Fibroblast of mammary gland (primary cell): ENCODE measurements at regions not wholly inside any gene's neighbourhood (a gene's known extent, or its start where the extent isn't known, plus 50 kb on each side); places are given as distances from the start of the nearest gene placed in this dataset.

Source experiments
- DNase-seq: peaks from one replicate; pipeline ENCODE4 v3.0.0-alpha.2; 2010; ENCODE audit warnings: low read depth
- H3K4me3 ChIP-seq: 2 replicates; pipeline ENCODE4 v1.5.1; 2011; ENCODE audit warnings: low read depth, mild to moderate bottlenecking, low read length, moderate library complexity; ENCODE audit not compliant: control insufficient read depth
- TF ChIP-seq, protein P1 (sequence below): conservative IDR thresholded peaks from 2 replicates; pipeline ENCODE4 v1.5.1; 2011; ENCODE audit warnings: low read depth, low read length, inconsistent platforms; ENCODE audit not compliant: control insufficient read depth, insufficient read depth

DNA sequence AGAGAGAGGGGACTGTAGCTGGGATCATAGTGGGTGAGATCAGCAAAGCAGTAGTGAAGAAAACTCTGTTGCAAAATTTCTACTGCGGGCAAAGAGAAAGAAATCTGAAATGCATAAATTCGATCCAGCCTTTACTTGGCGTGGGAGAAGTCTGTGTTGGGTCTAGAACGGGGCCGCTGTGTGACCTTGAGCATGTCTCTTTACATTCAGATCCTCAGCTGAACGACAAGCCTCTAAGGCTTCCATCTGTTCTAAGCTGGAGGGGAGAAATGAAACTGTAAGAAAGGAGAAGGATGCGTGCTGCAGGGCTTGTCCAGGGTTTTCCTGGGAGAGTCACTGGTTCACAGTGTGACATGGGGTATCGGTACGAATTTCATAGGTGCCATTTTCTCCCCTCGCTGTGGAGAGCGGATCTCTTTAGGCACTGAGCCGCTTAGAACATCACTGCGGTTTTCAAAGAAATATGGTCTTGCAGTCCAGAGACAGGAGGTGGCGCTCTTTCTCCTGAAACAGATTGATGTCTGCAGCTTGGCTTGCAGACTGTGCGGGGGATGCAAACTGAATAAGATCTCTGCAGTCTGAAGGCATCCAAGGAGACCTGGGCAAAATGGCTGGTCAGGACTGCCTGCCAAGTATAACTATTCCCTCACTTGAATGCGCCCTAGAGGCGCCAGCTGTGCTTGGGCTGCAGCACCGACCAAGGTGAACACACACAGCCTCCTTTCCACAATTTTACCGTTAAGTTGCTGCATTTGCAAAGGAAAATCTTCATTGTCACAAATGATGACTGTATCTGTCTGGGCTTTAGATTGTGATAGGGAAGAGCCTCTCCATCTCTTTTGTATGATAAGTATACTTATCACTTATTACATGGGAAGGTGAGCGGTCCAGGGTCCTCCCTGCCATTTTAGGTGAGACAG is 104.1 kb downstream of the XCL2 start:
- DNase-seq = peak; percentile 92
- no peak overlapping the region for H3K4me3 ChIP-seq
- TF ChIP-seq, protein P1, sequence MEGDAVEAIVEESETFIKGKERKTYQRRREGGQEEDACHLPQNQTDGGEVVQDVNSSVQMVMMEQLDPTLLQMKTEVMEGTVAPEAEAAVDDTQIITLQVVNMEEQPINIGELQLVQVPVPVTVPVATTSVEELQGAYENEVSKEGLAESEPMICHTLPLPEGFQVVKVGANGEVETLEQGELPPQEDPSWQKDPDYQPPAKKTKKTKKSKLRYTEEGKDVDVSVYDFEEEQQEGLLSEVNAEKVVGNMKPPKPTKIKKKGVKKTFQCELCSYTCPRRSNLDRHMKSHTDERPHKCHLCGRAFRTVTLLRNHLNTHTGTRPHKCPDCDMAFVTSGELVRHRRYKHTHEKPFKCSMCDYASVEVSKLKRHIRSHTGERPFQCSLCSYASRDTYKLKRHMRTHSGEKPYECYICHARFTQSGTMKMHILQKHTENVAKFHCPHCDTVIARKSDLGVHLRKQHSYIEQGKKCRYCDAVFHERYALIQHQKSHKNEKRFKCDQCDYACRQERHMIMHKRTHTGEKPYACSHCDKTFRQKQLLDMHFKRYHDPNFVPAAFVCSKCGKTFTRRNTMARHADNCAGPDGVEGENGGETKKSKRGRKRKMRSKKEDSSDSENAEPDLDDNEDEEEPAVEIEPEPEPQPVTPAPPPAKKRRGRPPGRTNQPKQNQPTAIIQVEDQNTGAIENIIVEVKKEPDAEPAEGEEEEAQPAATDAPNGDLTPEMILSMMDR = peak; percentile 88

GRCh38 chr1:168438626-168439025 is 105.2 kb downstream of the XCL2 start:
- TF ChIP-seq, protein P1 = no peak
- DNase-seq = no peak
- H3K4me3 ChIP-seq = no peak overlapping the region

GRCh38 chr1:168437821-168438220 is 106.0 kb downstream of the XCL2 start:
- TF ChIP-seq, protein P1 = no peak
- H3K4me3 ChIP-seq = no peak overlapping the region
- no peak for DNase-seq

DNA sequence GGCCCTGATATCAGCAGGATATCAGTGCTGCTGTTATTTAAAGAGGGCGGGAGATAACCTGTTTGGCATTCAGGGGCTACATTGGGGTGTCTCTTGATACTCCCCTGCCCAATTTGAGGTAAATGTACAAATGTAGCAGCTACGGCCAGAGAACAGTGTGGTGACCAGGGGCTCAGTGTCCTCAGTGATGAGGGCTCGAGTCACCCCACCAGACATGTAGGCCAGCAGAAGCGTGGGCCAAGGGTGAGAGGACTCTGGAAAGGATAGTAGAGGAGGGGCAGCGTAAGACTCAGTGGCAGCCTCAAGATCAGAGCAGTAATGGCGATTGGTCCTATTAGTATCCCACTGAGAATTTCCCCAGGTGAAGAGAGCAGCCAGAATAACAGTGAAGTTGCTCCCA is 108.4 kb downstream of the XCL2 start:
- TF ChIP-seq, protein P1 = no peak
- no peak for DNase-seq
- H3K4me3 ChIP-seq = no peak overlapping the region

DNA sequence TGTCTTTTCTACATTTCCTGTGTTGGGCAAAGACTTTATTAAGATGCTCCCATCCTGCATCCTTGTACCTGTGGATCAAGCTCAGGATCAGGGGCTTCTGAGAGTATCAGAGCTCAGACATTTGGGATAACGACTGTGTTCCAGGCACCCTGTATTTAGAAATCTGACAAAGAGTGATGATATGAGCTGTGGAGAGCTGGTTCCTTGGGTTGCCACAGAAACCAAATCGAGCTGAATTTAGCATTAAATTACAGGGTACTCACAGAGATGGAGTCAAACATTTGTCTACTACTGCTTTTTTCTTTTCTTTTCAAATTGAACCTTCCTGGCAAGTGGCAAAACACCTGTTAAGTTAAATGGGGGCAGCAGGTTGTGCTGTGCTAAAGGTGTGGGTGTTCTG is 110.6 kb downstream of the XCL2 start:
- TF ChIP-seq, protein P1 = no peak
- no peak overlapping the region for H3K4me3 ChIP-seq
- DNase-seq = no peak

- TF ChIP-seq, protein P1 = no peak
- no peak for DNase-seq
Observed at GRCh38 chr1:168431882-168432281, 111.9 kb downstream of the XCL2 start.

More at GRCh38 chr1:168431882-168432281, 111.9 kb downstream of the XCL2 start:
- no peak overlapping the region for H3K4me3 ChIP-seq
